H9 (cell line): ENCODE measurements at regions not wholly inside any gene's neighbourhood (a gene's known extent, or its start where the extent isn't known, plus 50 kb on each side); places are given as distances from the start of the nearest gene placed in this dataset.

ENCODE experiments used
- DNase-seq: peaks from one replicate; pipeline ENCODE4 v3.0.0-alpha.2; 2017
- H2AFZ ChIP-seq: one replicate; pipeline ENCODE4 v1.6.1; 2013; ENCODE audit warnings: mild to moderate bottlenecking, low read length, control low read depth, moderate library complexity
- H2AK5ac ChIP-seq: 2 replicates; pipeline ENCODE4 v1.6.1; 2013; ENCODE audit warnings: low read length, control low read depth, mixed read lengths; ENCODE audit not compliant: insufficient read length
- H2BK120ac ChIP-seq: one replicate; pipeline ENCODE4 v1.6.1; 2013; ENCODE audit warnings: low read depth, mild to moderate bottlenecking, low read length, control low read depth, inconsistent platforms; ENCODE audit not compliant: poor library complexity, severe bottlenecking
- H2BK12ac ChIP-seq: 2 replicates; pipeline ENCODE4 v1.6.1; 2013; ENCODE audit warnings: low read length, control low read depth, mixed read lengths, low read depth; ENCODE audit not compliant: insufficient read length
- H2BK15ac ChIP-seq: 2 replicates; pipeline ENCODE4 v1.6.1; 2013; ENCODE audit warnings: low read depth, low read length, control low read depth
- H2BK20ac ChIP-seq: one replicate; pipeline ENCODE4 v1.6.1; 2013; ENCODE audit warnings: low read depth, mild to moderate bottlenecking, low read length, control low read depth, inconsistent platforms; ENCODE audit not compliant: poor library complexity, severe bottlenecking
- H2BK5ac ChIP-seq: 2 replicates; pipeline ENCODE4 v1.6.1; 2013; ENCODE audit warnings: low read length, control low read depth, mixed read lengths; ENCODE audit not compliant: insufficient read length
- H3K14ac ChIP-seq: 2 replicates; pipeline ENCODE4 v1.6.1; 2013; ENCODE audit warnings: low read length, control low read depth; ENCODE audit not compliant: insufficient read depth
- H3K18ac ChIP-seq: 2 replicates; pipeline ENCODE4 v1.6.1; 2013; ENCODE audit warnings: low read depth, mild to moderate bottlenecking, mixed read lengths, low read length, control low read depth; ENCODE audit not compliant: insufficient read length
- H3K23ac ChIP-seq: 2 replicates; pipeline ENCODE4 v1.6.1; 2013; ENCODE audit warnings: low read length, control low read depth, mixed read lengths, low read depth; ENCODE audit not compliant: insufficient read length
- H3K23me2 ChIP-seq: 2 replicates; pipeline ENCODE4 v1.6.1; 2013; ENCODE audit warnings: low read depth, mild to moderate bottlenecking, mixed read lengths, low read length, control low read depth; ENCODE audit not compliant: insufficient read length, poor library complexity, severe bottlenecking
- H3K27ac ChIP-seq: 2 replicates; pipeline ENCODE4 v1.5.1; 2013; ENCODE audit warnings: low read length, control low read depth, mixed read lengths, low read depth; ENCODE audit not compliant: insufficient read length
- H3K27me3 ChIP-seq: 2 replicates; pipeline ENCODE4 v1.6.1; 2013; ENCODE audit warnings: low read length, control low read depth, inconsistent platforms; ENCODE audit not compliant: insufficient read depth
- H3K4ac ChIP-seq: 2 replicates; pipeline ENCODE4 v1.6.1; 2013; ENCODE audit warnings: low read depth, mild to moderate bottlenecking, control low read depth, inconsistent platforms, low read length, moderate library complexity
- H3K4me1 ChIP-seq: 2 replicates; pipeline ENCODE4 v1.6.1; 2013; ENCODE audit warnings: low read length, control low read depth, inconsistent platforms; ENCODE audit not compliant: insufficient read depth
- H3K4me2 ChIP-seq: 2 replicates; pipeline ENCODE4 v1.6.1; 2013; ENCODE audit warnings: low read length, control low read depth, mixed read lengths; ENCODE audit not compliant: insufficient read length, insufficient read depth
- H3K56ac ChIP-seq: 2 replicates; pipeline ENCODE4 v1.6.1; 2013; ENCODE audit warnings: low read depth, mild to moderate bottlenecking, mixed read lengths, low read length, control low read depth; ENCODE audit not compliant: insufficient read length
- H3K79me1 ChIP-seq: 2 replicates; pipeline ENCODE4 v1.6.1; 2013; ENCODE audit warnings: low read depth, mild to moderate bottlenecking, moderate library complexity, low read length, control low read depth, inconsistent platforms; ENCODE audit not compliant: insufficient read depth, poor library complexity, severe bottlenecking
- H3K79me2 ChIP-seq: 2 replicates; pipeline ENCODE4 v1.6.1; 2013; ENCODE audit warnings: low read length, control low read depth, inconsistent platforms; ENCODE audit not compliant: insufficient read depth
- H3K9ac ChIP-seq: 2 replicates; pipeline ENCODE4 v1.6.1; 2013; ENCODE audit warnings: low read length, control low read depth, mixed read lengths; ENCODE audit not compliant: insufficient read length; ENCODE audit errors: extremely low read depth
- H3K9me3 ChIP-seq: one replicate; pipeline ENCODE4 v1.6.1; 2013; ENCODE audit warnings: low read depth, low read length, inconsistent platforms; ENCODE audit not compliant: control insufficient read depth
- H3T11ph ChIP-seq: one replicate; pipeline ENCODE4 v1.6.1; 2013; ENCODE audit warnings: mild to moderate bottlenecking, low read length, control low read depth, inconsistent platforms
- H4K20me1 ChIP-seq: one replicate; pipeline ENCODE4 v1.6.1; 2013; ENCODE audit not compliant: control insufficient read depth, insufficient read length, insufficient read depth
- H4K5ac ChIP-seq: 2 replicates; pipeline ENCODE4 v1.6.1; 2013; ENCODE audit warnings: low read depth, mild to moderate bottlenecking, mixed read lengths, low read length, control low read depth; ENCODE audit not compliant: insufficient read length
- H4K8ac ChIP-seq: replicated peaks from 2 replicates; pipeline ENCODE4 v1.6.1; 2013; ENCODE audit warnings: low read length, control low read depth, mixed read lengths, low read depth; ENCODE audit not compliant: insufficient read length
- H4K91ac ChIP-seq: 2 replicates; pipeline ENCODE4 v1.6.1; 2013; ENCODE audit warnings: low read depth, mild to moderate bottlenecking, moderate library complexity, mixed read lengths, low read length, control low read depth; ENCODE audit not compliant: insufficient read length
- H3K27ac Mint-ChIP-seq, 3 experiments: 2 replicates in 2 of 3; 3 replicates in 1 of 3; pipeline ENCODE4 v1.8.0; 2020 to 2021; ENCODE audit warnings: mixed read lengths in 3 of 3, mild to moderate bottlenecking in 1 of 3, moderate library complexity in 1 of 3
- H3K27me3 Mint-ChIP-seq: 2 replicates; pipeline ENCODE4 v1.8.0; 2021; ENCODE audit warnings: low read depth, mild to moderate bottlenecking, moderate library complexity, mixed read lengths
- H3K36me3 Mint-ChIP-seq, 3 experiments: 2 replicates in 2 of 3; 3 replicates in 1 of 3; pipeline ENCODE4 v1.8.0; 2020 to 2021; ENCODE audit warnings: low read depth in 3 of 3, mixed read lengths in 3 of 3; ENCODE audit not compliant: insufficient read depth in 1 of 3
- H3K4me1 Mint-ChIP-seq, 2 experiments: 2 replicates each; pipeline ENCODE4 v1.8.0; 2020; ENCODE audit warnings: mixed read lengths in 2 of 2
- H3K4me3 Mint-ChIP-seq, 2 experiments: 2 replicates in 1 of 2; 3 replicates in 1 of 2; pipeline ENCODE4 v1.8.0; 2020 to 2021; ENCODE audit warnings: mild to moderate bottlenecking in 2 of 2, mixed read lengths in 2 of 2, moderate library complexity in 1 of 2
- H3K9me3 Mint-ChIP-seq, 2 experiments: 2 replicates in 1 of 2; 3 replicates in 1 of 2; pipeline ENCODE4 v1.8.0; 2020; ENCODE audit warnings: mild to moderate bottlenecking in 2 of 2, mixed read lengths in 2 of 2, moderate library complexity in 1 of 2
- WGBS: extraction: QIAGEN DNeasy Blood & Tissue Kit; methylation state at CpG from one replicate; pipeline ENCODE4 v1.1.7; 2013; ENCODE audit warnings: missing lambda C conversion rate, low lambda C conversion rate, mixed read lengths; ENCODE audit not compliant: insufficient read length; ENCODE audit errors: extremely low coverage; 5-methylcytosine and 5-hydroxymethylcytosine counted together
- TF ChIP-seq, protein P1 (sequence below): fragments of 200-600 bp; sonication (generic); conservative IDR thresholded peaks from 3 replicates; pipeline ENCODE4 v1.8.0; 2021; ENCODE audit warnings: antibody characterized with exemption, mild to moderate bottlenecking

- no peak overlapping the region for H3T11ph ChIP-seq
- Mint-ChIP-seq H3K27ac (no peak overlapping the region), H3K4me3 (no peak overlapping the region), H3K36me3 (no peaks in the 10 kb centered on the region), H3K9me3 (no peaks in the 10 kb centered on the region), H3K4me1 (0 out of 4 replicates have a peak, but pooled peaks cover 0 to 2% of the 10 kb centered on the region in 2 experiments), H3K27me3 (no peaks in the 10 kb centered on the region)
- no peak overlapping the region for H3K27ac ChIP-seq
- no peak overlapping the region for H3K56ac ChIP-seq
- H2AK5ac ChIP-seq = no peak overlapping the region
- no peak for DNase-seq
- H4K5ac ChIP-seq = no peak overlapping the region
- WGBS = no CpG with 5 or more reads among the region's 9 CpGs
- H4K91ac ChIP-seq = no peak overlapping the region
- no peaks in the 10 kb centered on the region for H3K27me3 ChIP-seq
- H2BK15ac ChIP-seq = no peak overlapping the region
- H4K8ac ChIP-seq = no peak overlapping the region
- TF ChIP-seq, protein P1, sequence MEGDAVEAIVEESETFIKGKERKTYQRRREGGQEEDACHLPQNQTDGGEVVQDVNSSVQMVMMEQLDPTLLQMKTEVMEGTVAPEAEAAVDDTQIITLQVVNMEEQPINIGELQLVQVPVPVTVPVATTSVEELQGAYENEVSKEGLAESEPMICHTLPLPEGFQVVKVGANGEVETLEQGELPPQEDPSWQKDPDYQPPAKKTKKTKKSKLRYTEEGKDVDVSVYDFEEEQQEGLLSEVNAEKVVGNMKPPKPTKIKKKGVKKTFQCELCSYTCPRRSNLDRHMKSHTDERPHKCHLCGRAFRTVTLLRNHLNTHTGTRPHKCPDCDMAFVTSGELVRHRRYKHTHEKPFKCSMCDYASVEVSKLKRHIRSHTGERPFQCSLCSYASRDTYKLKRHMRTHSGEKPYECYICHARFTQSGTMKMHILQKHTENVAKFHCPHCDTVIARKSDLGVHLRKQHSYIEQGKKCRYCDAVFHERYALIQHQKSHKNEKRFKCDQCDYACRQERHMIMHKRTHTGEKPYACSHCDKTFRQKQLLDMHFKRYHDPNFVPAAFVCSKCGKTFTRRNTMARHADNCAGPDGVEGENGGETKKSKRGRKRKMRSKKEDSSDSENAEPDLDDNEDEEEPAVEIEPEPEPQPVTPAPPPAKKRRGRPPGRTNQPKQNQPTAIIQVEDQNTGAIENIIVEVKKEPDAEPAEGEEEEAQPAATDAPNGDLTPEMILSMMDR = no peak
- H3K14ac ChIP-seq = no peak overlapping the region
- no peak overlapping the region for H2BK5ac ChIP-seq
- H3K23ac ChIP-seq = no peak overlapping the region
- H4K20me1 ChIP-seq = no peaks in the 10 kb centered on the region
- no peak overlapping the region for H3K18ac ChIP-seq
- H3K4me1 ChIP-seq = no peaks in the 10 kb centered on the region
- H2BK120ac ChIP-seq = no peak overlapping the region
- H3K9me3 ChIP-seq = no peaks in the 10 kb centered on the region
- H2BK20ac ChIP-seq = no peak overlapping the region
- no peak overlapping the region for H3K4me2 ChIP-seq
- H2BK12ac ChIP-seq = no peak overlapping the region
- no peak overlapping the region for H3K4ac ChIP-seq
- no peak overlapping the region for H3K9ac ChIP-seq
- H2AFZ ChIP-seq = no peak overlapping the region
- H3K23me2 ChIP-seq = no peaks in the 10 kb centered on the region
- no peaks in the 10 kb centered on the region for H3K79me1 ChIP-seq
- H3K79me2 ChIP-seq = no peaks in the 10 kb centered on the region
Measured at GRCh38 chr2:37457401-37457901, 113.0 kb downstream of the QPCT start.
